GM12878 (cell line): ENCODE measurements at regions not wholly inside any gene's neighbourhood (a gene's known extent, or its start where the extent isn't known, plus 50 kb on each side); places are given as distances from the start of the nearest gene placed in this dataset.

Experiments
- BCL11A ChIP-seq: IDR thresholded peaks from 2 replicates; pipeline ENCODE4 v1.6.1; 2011; ENCODE audit warnings: low read depth, low read length
- BCL3 ChIP-seq: IDR thresholded peaks from 2 replicates; pipeline ENCODE4 v1.6.1; 2011; ENCODE audit warnings: borderline replicate concordance, low read depth, mild to moderate bottlenecking, moderate library complexity, low read length; ENCODE audit not compliant: insufficient read depth, poor library complexity, severe bottlenecking
- EZH2 ChIP-seq: IDR thresholded peaks from 2 replicates; pipeline ENCODE4 v1.6.1; 2012; ENCODE audit warnings: low read depth, mild to moderate bottlenecking, control low read depth, inconsistent platforms, low read length, borderline replicate concordance; ENCODE audit not compliant: control insufficient read depth
- FOS ChIP-seq: IDR thresholded peaks from 3 replicates; pipeline ENCODE4 v1.6.1; 2011; ENCODE audit warnings: borderline replicate concordance; ENCODE audit not compliant: insufficient read length; ENCODE audit errors: extremely low read depth
- JUNB ChIP-seq: IDR thresholded peaks from 2 replicates; pipeline ENCODE4 v1.6.1; 2016; ENCODE audit warnings: antibody characterized with exemption, mild to moderate bottlenecking
- NFIC ChIP-seq: IDR thresholded peaks from 2 replicates; pipeline ENCODE4 v1.6.1; 2012; ENCODE audit warnings: low read depth, mild to moderate bottlenecking, inconsistent platforms, low read length, moderate library complexity
- SKIL ChIP-seq: fragments of 450-650 bp; IDR thresholded peaks from 2 replicates; pipeline ENCODE4 v1.6.1; 2017; ENCODE audit warnings: mild to moderate bottlenecking, low read depth, inconsistent platforms; ENCODE audit not compliant: poor library complexity, severe bottlenecking
- SREBF2 ChIP-seq: IDR thresholded peaks from 2 replicates; pipeline ENCODE4 v1.6.1; 2012; ENCODE audit warnings: mild to moderate bottlenecking, low read length
- ZBTB40 ChIP-seq: fragments of 450-650 bp; IDR thresholded peaks from 2 replicates; pipeline ENCODE4 v1.6.1; 2016; ENCODE audit warnings: mild to moderate bottlenecking, moderate library complexity, borderline replicate concordance
- ZNF217 ChIP-seq: fragments of 450-650 bp; IDR thresholded peaks from 2 replicates; pipeline ENCODE4 v1.6.1; 2017; ENCODE audit warnings: antibody characterized with exemption, mild to moderate bottlenecking
- ZNF592 ChIP-seq: fragments of 450-650 bp; IDR thresholded peaks from 2 replicates; pipeline ENCODE4 v1.6.1; 2017; ENCODE audit warnings: mild to moderate bottlenecking, moderate library complexity
- ZSCAN29 ChIP-seq: fragments of 450-650 bp; IDR thresholded peaks from 2 replicates; pipeline ENCODE4 v1.6.1; 2017; ENCODE audit warnings: mild to moderate bottlenecking, moderate library complexity
- TF ChIP-seq, protein P1 (sequence below): IDR thresholded peaks from 2 replicates; pipeline ENCODE4 v1.6.1; 2012; ENCODE audit warnings: low read depth, low read length, improper control_type of control experiment

DNA sequence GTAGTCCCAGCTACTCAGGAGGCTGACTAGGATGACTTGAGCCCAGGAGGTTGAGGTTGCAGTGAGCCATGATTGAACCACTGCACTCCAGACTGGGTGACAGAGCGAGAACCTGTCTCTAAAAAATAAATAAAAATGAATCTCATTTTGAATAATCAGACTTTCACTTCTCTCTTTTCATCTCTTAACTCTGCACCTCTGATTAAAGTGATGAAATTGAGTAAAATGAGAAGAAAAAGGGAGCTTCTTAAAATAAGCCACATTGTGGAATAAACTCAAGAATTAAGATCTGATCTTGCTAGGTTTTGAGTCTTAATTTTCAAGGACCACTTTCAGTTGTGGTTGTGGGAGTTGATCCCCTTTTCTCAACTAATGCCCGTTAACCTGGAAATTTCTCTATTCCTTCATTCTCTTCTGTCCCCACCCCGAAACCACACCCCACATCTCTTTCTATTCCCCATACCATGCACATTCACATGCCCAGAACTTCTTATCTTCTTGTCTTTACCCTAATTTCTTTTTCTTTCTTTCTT lies 70.9 kb upstream of the ETV6 start (continued):
- TF ChIP-seq BCL3 (peak; percentile 68), ZSCAN29 (no peak), FOS (no peak), JUNB (peak; percentile 98), EZH2 (no peak), NFIC (peak; percentile 96; the same call in 1 of the 2 replicates), ZBTB40 (no peak), ZNF592 (0 out of 2 replicates have a peak, but pooled peaks have one; percentile 50), BCL11A (peak; percentile 64; the same call in 1 of the 2 replicates), SREBF2 (no peak), SKIL (peak; percentile 97), ZNF217 (peak; percentile 76)
- TF ChIP-seq, protein P1, sequence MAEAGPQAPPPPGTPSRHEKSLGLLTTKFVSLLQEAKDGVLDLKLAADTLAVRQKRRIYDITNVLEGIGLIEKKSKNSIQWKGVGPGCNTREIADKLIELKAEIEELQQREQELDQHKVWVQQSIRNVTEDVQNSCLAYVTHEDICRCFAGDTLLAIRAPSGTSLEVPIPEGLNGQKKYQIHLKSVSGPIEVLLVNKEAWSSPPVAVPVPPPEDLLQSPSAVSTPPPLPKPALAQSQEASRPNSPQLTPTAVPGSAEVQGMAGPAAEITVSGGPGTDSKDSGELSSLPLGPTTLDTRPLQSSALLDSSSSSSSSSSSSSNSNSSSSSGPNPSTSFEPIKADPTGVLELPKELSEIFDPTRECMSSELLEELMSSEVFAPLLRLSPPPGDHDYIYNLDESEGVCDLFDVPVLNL: no peak
